ENCODE measurements at regions not wholly inside any gene's neighbourhood (a gene's known extent, or its start where the extent isn't known, plus 50 kb on each side); places are given as distances from the start of the nearest gene placed in this dataset.
A peak's percentile ranks its signal among the peaks of the same experiment; 100 is the strongest.

DNA sequence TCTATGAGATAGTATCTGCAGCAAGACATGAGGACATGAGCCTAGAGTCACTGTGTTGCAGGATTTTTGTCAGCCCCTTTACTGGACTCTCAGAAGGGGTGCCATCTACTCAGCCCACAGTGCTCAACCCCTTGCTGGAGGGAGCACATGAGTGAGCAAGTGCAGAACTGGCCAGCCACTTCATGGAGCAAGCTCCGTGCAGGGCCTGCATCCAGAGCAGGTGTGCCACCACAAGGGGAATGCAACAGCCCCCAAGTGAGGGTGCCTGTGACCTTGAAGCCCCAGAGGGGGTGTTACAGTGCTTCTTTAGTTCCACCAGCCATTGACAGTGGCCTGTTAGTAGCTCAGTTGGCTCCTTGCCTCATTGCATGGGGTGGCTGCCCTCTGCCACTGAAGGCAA, 649.7 kb downstream of the PLPP3 start:
- DNase-seq (ENCODE audit: low read depth): no peak

DNA sequence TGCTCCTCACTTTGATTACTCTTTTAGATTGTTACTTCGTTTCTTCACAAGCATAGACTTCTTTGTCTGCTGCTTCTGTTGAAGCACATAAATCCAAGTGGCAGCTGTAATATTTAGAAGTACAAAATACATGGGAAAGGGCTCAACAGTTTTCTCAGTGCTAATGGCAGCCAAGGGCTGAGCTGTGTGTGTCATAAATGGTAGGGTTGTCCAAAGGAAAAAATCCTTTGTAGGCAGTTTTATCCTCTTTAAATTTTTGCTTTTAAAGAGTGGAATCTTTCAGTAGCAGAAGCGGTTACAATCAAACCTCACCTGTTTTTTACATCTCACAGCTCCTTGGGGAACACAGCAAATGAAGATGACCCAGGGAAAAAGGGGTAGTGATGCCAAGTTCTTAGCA, 650.8 kb downstream of the PLPP3 start:
- no peak for DNase-seq (ENCODE audit: low read depth)

DNA sequence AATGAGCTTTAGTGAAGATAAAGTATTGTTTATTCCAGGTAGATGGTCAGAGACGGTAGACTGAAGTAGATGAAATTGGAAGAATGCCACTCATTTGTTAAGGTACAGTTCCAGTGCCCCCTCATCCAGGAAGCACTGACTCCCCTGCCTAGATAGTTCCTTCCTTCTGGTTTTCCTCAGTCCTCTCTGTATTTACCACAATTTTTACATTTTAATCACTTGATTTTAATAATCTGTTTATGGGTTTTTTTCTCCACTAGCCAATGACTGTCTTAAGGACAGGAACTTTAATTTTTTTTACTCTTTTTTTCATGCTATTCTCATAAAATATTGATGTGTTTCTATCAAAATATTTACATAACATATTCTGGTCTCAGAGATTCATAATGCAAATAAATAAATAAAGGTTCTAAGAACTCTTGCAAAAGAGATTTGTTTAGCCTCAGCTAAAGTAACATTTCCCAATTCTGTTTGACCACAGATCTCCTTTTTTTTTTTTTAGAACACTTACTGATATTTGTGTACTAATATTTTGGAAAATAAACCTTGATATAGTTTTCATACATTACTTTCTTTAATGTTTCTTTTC, 651.6 kb downstream of the PLPP3 start:
- DNase-seq (ENCODE audit: low read depth): no peak

GRCh38 chr1:55926906-55927471, 652.4 kb downstream of the PLPP3 start:
- DNase-seq (ENCODE audit: low read depth): no peak

DNA sequence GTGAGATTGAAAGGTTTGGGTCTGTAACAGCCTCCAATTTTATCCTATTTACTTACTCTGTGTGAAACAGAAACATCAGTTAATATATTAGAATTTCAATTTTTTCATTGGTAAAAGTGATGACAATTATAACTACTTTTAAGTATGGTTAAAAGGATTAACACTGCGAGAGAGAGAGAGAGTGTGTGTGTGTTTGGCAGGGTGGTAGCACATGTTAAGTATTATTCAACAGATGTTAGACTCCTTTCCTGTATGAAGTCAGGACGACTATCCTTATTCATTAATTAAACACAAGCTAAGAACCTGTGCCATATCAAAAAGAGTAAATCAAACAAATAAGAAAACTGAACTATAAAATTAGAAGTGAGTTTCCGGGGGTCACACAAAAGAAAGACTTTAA, 662.5 kb downstream of the PLPP3 start:
- no peak for DNase-seq (ENCODE audit: low read depth)

GRCh38 chr1:55916481-55916880, 662.9 kb downstream of the PLPP3 start:
- peak; percentile 61 for DNase-seq (ENCODE audit: low read depth)

DNA sequence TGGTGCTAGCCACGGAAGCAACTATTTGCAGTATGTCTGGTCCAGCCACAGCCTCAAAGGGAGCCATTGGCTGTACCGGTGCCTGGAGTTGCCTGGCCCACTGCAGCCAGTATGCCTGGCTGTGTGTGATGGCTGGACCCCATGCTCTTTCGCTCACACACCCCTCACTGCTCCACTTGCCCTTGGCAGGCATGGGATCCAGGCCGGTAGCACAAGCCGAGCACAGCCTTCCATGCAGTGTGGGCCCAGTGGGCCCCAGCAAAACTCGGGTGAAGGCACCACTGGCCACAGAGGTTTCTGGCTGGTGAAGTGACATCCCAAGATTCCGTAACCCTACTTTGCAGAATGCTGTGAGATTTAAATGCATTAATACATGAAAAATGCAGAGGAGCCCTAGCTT, 665.8 kb downstream of the PLPP3 start:
- no peak for DNase-seq (ENCODE audit: low read depth)

GRCh38 chr1:55912438-55912837, 666.9 kb downstream of the PLPP3 start:
- no peak for DNase-seq (ENCODE audit: low read depth)

DNA sequence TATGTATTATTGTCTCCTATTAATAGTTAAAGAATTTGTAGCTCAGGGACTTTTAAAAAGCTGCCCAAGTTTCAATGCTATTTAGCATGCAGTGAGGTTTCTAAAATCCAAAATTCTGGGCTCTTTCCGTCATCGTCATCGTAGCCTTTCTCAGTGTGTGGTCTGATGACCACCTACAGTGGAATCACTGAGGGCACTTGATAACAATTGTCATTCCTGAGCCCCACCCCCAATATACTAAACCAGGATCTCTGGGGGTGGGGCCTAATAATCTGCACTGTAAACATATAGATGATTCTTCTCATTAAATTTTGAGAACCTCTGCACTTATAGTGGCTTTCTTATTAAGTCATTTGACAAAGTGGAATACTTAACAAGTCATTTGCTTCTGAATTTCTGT, 674.8 kb downstream of the PLPP3 start:
- no peak for DNase-seq (ENCODE audit: low read depth)

- peak; percentile 90 for DNase-seq (ENCODE audit: low read depth)
Measured at GRCh38 chr1:55898181-55898580, 681.2 kb downstream of the PLPP3 start.

DNA sequence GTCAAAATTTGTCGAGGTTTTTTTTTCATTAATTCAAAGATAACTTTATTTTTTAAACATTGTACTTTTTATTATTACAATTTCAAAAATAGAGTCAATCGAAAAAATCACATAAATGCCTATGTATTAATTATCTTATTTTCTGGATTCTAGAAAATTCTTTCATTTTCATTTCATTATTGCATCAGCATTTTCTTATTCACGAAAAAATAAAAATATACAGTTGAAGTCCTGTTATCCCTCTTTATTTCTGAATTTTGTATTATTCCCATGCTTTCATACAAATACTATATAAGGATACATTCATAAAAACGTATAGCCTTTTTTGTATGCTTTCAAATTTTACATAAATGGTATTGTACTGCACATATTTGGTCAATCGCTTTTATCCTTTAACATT, 681.0 kb upstream of the USP24 start:
- no peak for DNase-seq (ENCODE audit: low read depth)

DNA sequence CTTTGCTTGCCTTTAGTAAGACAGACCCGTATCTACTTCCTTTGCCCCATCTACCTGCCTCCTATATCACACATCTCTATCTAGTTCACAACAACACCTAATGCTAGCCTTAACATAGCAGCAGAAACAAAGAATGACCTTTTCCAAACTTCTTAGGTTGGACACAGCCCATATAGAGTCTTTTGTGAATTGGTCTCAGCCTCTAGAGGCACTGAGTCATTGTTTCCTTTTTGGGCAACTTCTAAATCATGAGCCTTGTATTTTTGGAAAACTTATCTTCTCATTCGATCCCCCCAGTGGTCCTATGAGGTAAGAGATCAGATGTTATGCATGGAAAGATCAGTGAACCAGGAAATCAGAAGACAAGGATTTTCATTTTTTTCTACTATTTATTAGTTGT, 679.4 kb upstream of the USP24 start:
- peak; percentile 90 for DNase-seq (ENCODE audit: low read depth)

DNA sequence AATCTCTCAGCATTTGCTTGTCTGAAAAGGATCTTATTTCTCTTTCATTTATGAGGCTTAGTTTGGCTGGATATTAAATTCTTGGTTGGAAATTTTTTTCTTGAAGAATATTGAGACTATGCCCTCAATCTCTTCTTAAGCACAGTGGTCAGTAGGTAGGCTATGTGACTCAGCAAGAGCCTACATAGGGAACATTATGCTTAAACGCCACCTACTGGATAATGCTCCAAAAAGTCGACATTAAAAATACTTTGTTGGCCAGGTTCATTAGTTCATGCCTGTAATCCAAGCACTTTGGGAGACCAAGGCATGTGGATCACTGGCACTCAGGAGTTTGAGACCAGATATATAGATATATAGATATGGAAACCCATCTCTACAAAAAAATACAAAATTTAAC, 678.0 kb upstream of the USP24 start:
- peak; percentile 25 for DNase-seq (ENCODE audit: low read depth)

DNA sequence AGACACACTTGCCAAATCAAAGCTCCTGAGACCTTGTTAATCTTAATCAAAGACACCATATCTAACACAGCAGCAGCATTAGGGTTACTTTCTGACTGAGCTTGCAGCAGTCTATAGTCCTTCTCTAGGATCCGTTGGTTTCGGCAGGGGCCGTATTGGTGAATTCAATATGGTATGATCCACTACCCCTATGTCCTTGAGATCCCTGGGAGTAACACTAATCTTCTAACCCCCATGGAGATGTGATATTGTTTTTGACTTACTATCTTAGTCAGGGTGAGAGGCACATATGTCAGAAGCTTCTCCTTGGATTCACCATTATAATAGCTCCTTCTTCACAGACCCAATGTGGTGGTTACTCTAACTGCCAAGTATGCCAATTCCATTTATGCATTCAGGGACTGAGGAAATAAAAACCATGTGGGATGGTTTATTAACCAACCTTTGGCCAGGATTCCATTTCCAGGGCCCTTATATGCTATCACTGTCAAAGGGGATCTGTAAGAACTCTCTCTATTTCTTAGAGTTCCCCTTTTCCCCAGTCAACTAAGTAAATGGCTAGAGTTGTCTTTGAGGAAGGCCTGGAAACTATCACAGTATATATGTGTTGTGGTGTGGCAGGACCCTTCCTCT, 673.6 kb upstream of the USP24 start:
- no peak for DNase-seq (ENCODE audit: low read depth)

- DNase-seq (ENCODE audit: low read depth): no peak
Measured at GRCh38 chr1:55886856-55887712, 671.9 kb upstream of the USP24 start.

DNA sequence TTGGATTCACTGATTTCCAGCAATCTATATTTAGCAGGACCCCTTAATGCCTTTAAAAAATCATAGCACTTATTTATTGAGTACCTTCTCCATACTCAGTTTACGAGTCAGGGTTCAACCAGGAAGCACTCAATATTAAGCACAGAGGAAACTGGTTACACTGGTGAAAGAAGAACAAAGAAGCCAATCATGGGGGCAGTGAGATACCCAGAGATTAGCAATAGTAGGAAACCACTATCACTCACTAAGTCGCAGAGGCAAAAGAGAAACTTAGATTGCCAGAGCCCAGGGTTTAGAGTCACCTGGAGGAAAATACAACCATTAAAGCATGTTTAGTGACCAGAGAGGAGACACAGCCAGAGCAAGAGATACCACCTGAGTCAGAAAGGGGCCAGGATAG, 670.5 kb upstream of the USP24 start:
- no peak for DNase-seq (ENCODE audit: low read depth)

DNA sequence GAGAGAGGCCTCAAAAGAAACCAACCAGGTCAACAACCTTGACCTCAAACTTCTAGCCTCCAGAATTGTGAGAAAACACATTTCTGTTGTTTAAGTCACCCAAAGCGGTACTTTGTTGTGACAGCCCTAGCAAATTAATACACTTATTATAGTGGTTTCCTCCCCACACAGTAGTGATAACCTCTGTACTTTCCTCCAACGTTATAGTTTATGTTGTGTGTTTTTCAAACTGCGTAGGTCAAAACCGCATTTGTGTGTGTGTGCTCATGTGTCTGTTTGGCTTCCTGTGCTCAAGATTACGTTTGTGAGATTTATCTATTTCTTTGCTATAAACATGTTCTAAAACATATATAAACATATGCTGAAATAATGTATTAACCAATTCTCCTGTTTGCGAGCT, 667.8 kb upstream of the USP24 start:
- no peak for DNase-seq (ENCODE audit: low read depth)

GRCh38 chr1:55879346-55879745, 664.2 kb upstream of the USP24 start:
- no peak for DNase-seq (ENCODE audit: low read depth)

GRCh38 chr1:55877437-55878232, 662.5 kb upstream of the USP24 start:
- DNase-seq (ENCODE audit: low read depth): no peak

DNA sequence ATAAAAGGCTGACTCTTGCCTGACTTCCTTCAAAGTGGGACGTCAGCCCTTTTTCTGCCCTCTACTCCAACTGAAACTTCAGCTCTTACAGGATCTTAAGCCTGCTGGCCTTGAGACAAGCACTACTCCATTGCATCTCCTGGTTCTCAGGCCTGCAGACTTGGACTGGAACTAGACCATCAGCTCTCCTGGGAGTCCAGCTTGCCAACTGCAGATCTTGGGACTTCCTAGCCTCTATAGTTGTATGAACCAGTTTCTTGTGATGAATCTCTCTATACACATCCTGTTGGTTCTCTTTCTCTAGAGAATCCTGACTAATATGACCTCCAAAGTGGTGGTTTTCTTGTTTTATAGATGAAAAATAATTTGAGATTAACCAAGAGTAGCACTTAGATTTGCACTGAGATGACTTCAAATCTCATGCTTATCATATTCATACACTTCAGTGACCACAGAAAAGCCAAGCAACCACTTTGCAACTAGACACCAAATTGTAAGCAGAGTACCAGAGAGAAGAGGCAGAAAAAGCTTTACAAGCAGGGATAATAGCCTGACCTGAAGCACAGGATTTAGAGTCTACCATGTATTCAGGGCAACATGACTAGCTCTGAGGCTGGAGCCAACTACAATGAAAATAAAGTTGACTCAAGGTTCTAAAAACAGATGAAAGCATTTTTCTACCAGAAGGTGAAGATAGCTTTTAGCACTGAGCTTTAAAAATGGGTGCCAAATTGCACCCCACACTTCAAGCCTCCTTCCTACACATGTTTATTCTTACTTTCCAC, 661.3 kb upstream of the USP24 start:
- DNase-seq (ENCODE audit: low read depth): peak; percentile 90

GRCh38 chr1:55870106-55870505, 654.9 kb upstream of the USP24 start:
- DNase-seq (ENCODE audit: low read depth): peak; percentile 94

Measured in stromal cell of bone marrow (primary cell).